Endodermal cell (in vitro differentiated cells): ENCODE measurements at regions not wholly inside any gene's neighbourhood (a gene's known extent, or its start where the extent isn't known, plus 50 kb on each side); places are given as distances from the start of the nearest gene placed in this dataset.

Experiments used
- DNase-seq: peaks from one replicate; pipeline ENCODE4 v3.0.0-alpha.2; 2017
- H3K27ac ChIP-seq: 2 replicates; pipeline ENCODE4 v1.5.1; 2013; ENCODE audit warnings: mild to moderate bottlenecking, low read depth, low read length, moderate library complexity
- H3K27me3 ChIP-seq: 2 replicates; pipeline ENCODE4 v1.6.1; 2013; ENCODE audit warnings: mild to moderate bottlenecking, low read length, moderate library complexity; ENCODE audit not compliant: insufficient read depth, control insufficient read depth, poor library complexity, severe bottlenecking
- H3K36me3 ChIP-seq: 2 replicates; pipeline ENCODE4 v1.7.0; 2013; ENCODE audit warnings: mild to moderate bottlenecking, low read length, moderate library complexity; ENCODE audit not compliant: control insufficient read depth, insufficient read depth
- H3K4me1 ChIP-seq: one replicate; pipeline ENCODE4 v1.7.0; 2013; ENCODE audit warnings: low read length; ENCODE audit not compliant: control insufficient read depth, insufficient read depth
- H3K4me3 ChIP-seq: 2 replicates; pipeline ENCODE4 v1.5.1; 2013; ENCODE audit warnings: mild to moderate bottlenecking, low read length, moderate library complexity
- H3K9ac ChIP-seq: 2 replicates; pipeline ENCODE4 v1.6.1; 2013; ENCODE audit warnings: mild to moderate bottlenecking, low read length, moderate library complexity; ENCODE audit not compliant: poor library complexity, severe bottlenecking; ENCODE audit errors: extremely low read depth
- H3K9me3 ChIP-seq: 2 replicates; pipeline ENCODE4 v1.6.1; 2013; ENCODE audit warnings: mild to moderate bottlenecking, low read length, moderate library complexity; ENCODE audit not compliant: control insufficient read depth
- H3K27ac Mint-ChIP-seq: 2 replicates; pipeline ENCODE4 v1.8.0; 2020; ENCODE audit warnings: mixed read lengths
- H3K27me3 Mint-ChIP-seq: 2 replicates; pipeline ENCODE4 v1.8.0; 2021; ENCODE audit warnings: mild to moderate bottlenecking, mixed read lengths; ENCODE audit not compliant: insufficient read depth
- H3K36me3 Mint-ChIP-seq: 2 replicates; pipeline ENCODE4 v1.8.0; 2020; ENCODE audit warnings: low read depth, mixed read lengths
- H3K4me1 Mint-ChIP-seq: 2 replicates; pipeline ENCODE4 v1.8.0; 2020; ENCODE audit warnings: mixed read lengths
- H3K4me3 Mint-ChIP-seq: 2 replicates; pipeline ENCODE4 v1.8.0; 2020; ENCODE audit warnings: mild to moderate bottlenecking, moderate library complexity, mixed read lengths
- H3K9me3 Mint-ChIP-seq: 2 replicates; pipeline ENCODE4 v1.8.0; 2020; ENCODE audit warnings: mild to moderate bottlenecking, mixed read lengths
- CTCF ChIP-seq: fragments of 200-600 bp; sonication (generic); conservative IDR thresholded peaks from 2 replicates; pipeline ENCODE4 v1.5.0; 2021; ENCODE audit warnings: antibody characterized with exemption, mild to moderate bottlenecking
- WGBS, 2 experiments: methylation state at CpG; one replicate each; pipeline versions ENCODE4 v1.1.5 to v1.1.7; 2013; ENCODE audit warnings: missing lambda C conversion rate in 2 of 2, mixed read lengths in 1 of 2; ENCODE audit not compliant: insufficient coverage in 1 of 2, insufficient read length in 1 of 2; 5-methylcytosine and 5-hydroxymethylcytosine counted together

GRCh38 chr19:16025108-16026101 is 50.9 kb upstream of the TPM4 start:
- Histone ChIP-seq H3K4me3 (no peak overlapping the region), H3K9me3 (no peaks in the 10 kb centered on the region), H3K27ac (no peak overlapping the region), H3K36me3 (no peaks in the 10 kb centered on the region), H3K9ac (no peak overlapping the region), H3K27me3 (no peaks in the 10 kb centered on the region), H3K4me1 (no peaks in the 10 kb centered on the region)
- Mint-ChIP-seq H3K27me3 (no peaks in the 10 kb centered on the region), H3K36me3 (no peaks in the 10 kb centered on the region), H3K27ac (no peak overlapping the region), H3K4me1 (no peaks in the 10 kb centered on the region), H3K9me3 (peaks cover 70% of the 10 kb centered on the region), H3K4me3 (no peak overlapping the region)
- peak; percentile 89 for DNase-seq
- TF ChIP-seq CTCF, result peak; percentile 52
- 71 to 77% methylated on average over 16 to 20 of the region's 20 CpGs for WGBS, 2 experiments

- DNase-seq, result no peak
- Histone ChIP-seq H3K36me3 (no peaks in the 10 kb centered on the region), H3K27me3 (no peaks in the 10 kb centered on the region), H3K9ac (no peak overlapping the region), H3K27ac (no peak overlapping the region), H3K9me3 (no peaks in the 10 kb centered on the region), H3K4me3 (no peak overlapping the region), H3K4me1 (no peaks in the 10 kb centered on the region)
- no peaks in the 10 kb centered on the region for H3K4me1 Mint-ChIP-seq
- no peaks in the 10 kb centered on the region for H3K27me3 Mint-ChIP-seq
- H3K4me3 Mint-ChIP-seq, result no peak overlapping the region
- WGBS, 2 experiments, result 80 to 84% methylated on average over 13 to 19 of the region's 19 CpGs
- no peak for TF ChIP-seq CTCF
- H3K9me3 Mint-ChIP-seq, result peaks cover 68% of the 10 kb centered on the region
- H3K27ac Mint-ChIP-seq, result no peak overlapping the region
- H3K36me3 Mint-ChIP-seq, result no peaks in the 10 kb centered on the region
These were observed 50.2 kb upstream of the TPM4 start for GRCh38 chr19:16026131-16026530.
